Psoas muscle (tissue), 7 donors: ENCODE measurements at regions not wholly inside any gene's neighbourhood (a gene's known extent, or its start where the extent isn't known, plus 50 kb on each side); places are given as distances from the start of the nearest gene placed in this dataset.
"Not testable (repeated sequence)": the region's sequence is repeated elsewhere in the genome, so short reads cannot be mapped to it uniquely, and the experiment has no call there.

Source experiments
- ATAC-seq, 4 donors: fragments of 200-7000 bp; cut with Tn5 transposase; one replicate each; pipeline ENCODE4 v1.9.1; 2020; ENCODE audit warnings: moderate library complexity in 3 of 4, mild to moderate bottlenecking in 2 of 4
- DNase-seq, 2 donors: peaks; one replicate each; pipeline ENCODE4 v3.0.0-alpha.2; 2020
- H3K27ac ChIP-seq: fragments of 200-600 bp; one replicate; pipeline ENCODE4 v1.8.0; 2022
- H3K27me3 ChIP-seq, 3 donors: fragments of 200-600 bp in 1 of 3; one replicate each; pipeline versions ENCODE4 v1.6.1 to v1.8.0; 2013 to 2022; ENCODE audit warnings: low read length in 2 of 3, mild to moderate bottlenecking in 2 of 3, moderate library complexity in 1 of 3; ENCODE audit not compliant: insufficient read depth in 3 of 3
- H3K36me3 ChIP-seq, 2 donors: fragments of 200-600 bp in 1 of 2; one replicate each; pipeline versions ENCODE4 v1.6.1 to v1.8.0; 2013 to 2022; ENCODE audit warnings: low read depth in 1 of 2, mild to moderate bottlenecking in 1 of 2, moderate library complexity in 1 of 2; ENCODE audit not compliant: insufficient read depth in 1 of 2
- H3K4me1 ChIP-seq: fragments of 200-600 bp; one replicate; pipeline ENCODE4 v1.8.0; 2022
- H3K4me3 ChIP-seq: fragments of 200-600 bp; one replicate; pipeline ENCODE4 v1.8.0; 2022; ENCODE audit warnings: mild to moderate bottlenecking
- H3K9me3 ChIP-seq: fragments of 200-600 bp; one replicate; pipeline ENCODE4 v1.8.0; 2022
- CTCF ChIP-seq: fragments of 200-600 bp; IDR thresholded peaks from one replicate; pipeline ENCODE4 v1.8.0; 2022; ENCODE audit warnings: antibody characterized with exemption
- WGBS, 3 donors: extraction: QIAGEN DNeasy Blood & Tissue Kit; methylation state at CpG; one replicate each; pipeline versions ENCODE4 v1.1.6 to v1.1.7; 2013; 5-methylcytosine and 5-hydroxymethylcytosine counted together
- intact Hi-C, 2 donors: fragments of 100-400 bp; cut with DNase I; formaldehyde crosslinking; loops; one replicate each; pipeline versions ENCODE4 v1.11.0 to v1.14.2; 2022
- donor health status: healthy with polysubstance abuse.
- donor health status: DM: no; HTN: no; CAD: no; lungs with moderate emphysema.
- donor health status: Bipolar disorder and iron deficiency.
- donor health status: healthy.
- donor health status: DM: yes; HTN: yes; CAD: no.
- donor health status: DM: no; HTN: no; CAD: no.
- donor health status: DM: yes; HTN: yes; CAD: no.

- no peak for TF ChIP-seq CTCF
- Histone ChIP-seq H3K4me3 (no peak overlapping the region), H3K36me3 (no peaks in the 10 kb centered on the region), H3K27me3 (peaks cover 0 to 8% (median 0%) of the 10 kb centered on the region in 3 donors), H3K9me3 (no peaks in the 10 kb centered on the region), H3K27ac (no peak overlapping the region), H3K4me1 (no peaks in the 10 kb centered on the region)
- intact Hi-C loops, result no loop called here
- DNase-seq (no peak), ATAC-seq (no peak)
- 56 to 92% (median 84%) methylated on average over 3 of the region's 3 CpGs for WGBS, 3 donors
These were observed 91.2 kb upstream of the UXS1 start for GRCh38 chr2:106285237-106285829.

- no peak for ATAC-seq
- Histone ChIP-seq H3K4me1 (no peaks in the 10 kb centered on the region), H3K27me3 (peaks cover 0 to 8% (median 0%) of the 10 kb centered on the region in 3 donors), H3K9me3 (no peaks in the 10 kb centered on the region), H3K4me3 (no peak overlapping the region), H3K27ac (no peak overlapping the region), H3K36me3 (no peaks in the 10 kb centered on the region)
- 53 to 64% (median 61%) methylated on average over 14 of the region's 14 CpGs for WGBS, 3 donors
- intact Hi-C loops, result no loop called here
- TF ChIP-seq CTCF, result no peak
- no peak for DNase-seq
These were observed 90.6 kb upstream of the UXS1 start for GRCh38 chr2:106284691-106285202.

- ATAC-seq, result no peak
- Histone ChIP-seq H3K36me3 (no peaks in the 10 kb centered on the region), H3K4me3 (no peak overlapping the region), H3K9me3 (no peaks in the 10 kb centered on the region), H3K4me1 (no peaks in the 10 kb centered on the region), H3K27me3 (peaks cover 0 to 8% (median 0%) of the 10 kb centered on the region in 3 donors), H3K27ac (no peak overlapping the region)
- TF ChIP-seq CTCF, result no peak
- DNase-seq, result no peak
- intact Hi-C loops, result no loop called here
- WGBS, 3 donors, result 28 to 56% (median 40%) methylated on average over 5 of the region's 5 CpGs
These were observed 90.2 kb upstream of the UXS1 start for GRCh38 chr2:106284255-106284654.

- WGBS, 3 donors, result 43 to 53% (median 47%) methylated on average over 9 of the region's 9 CpGs
- H3K4me1 ChIP-seq, H3K9me3 ChIP-seq, H3K4me3 ChIP-seq, intact Hi-C loops, H3K27ac ChIP-seq, DNase-seq, ATAC-seq, H3K27me3 ChIP-seq, H3K36me3 ChIP-seq: not testable (repeated sequence)
These were observed 89.4 kb upstream of the UXS1 start for GRCh38 chr2:106283228-106284152.

GRCh38 chr2:106282462-106283170, 88.5 kb upstream of the UXS1 start:
- Histone ChIP-seq H3K9me3 (no peaks in the 10 kb centered on the region), H3K27ac (no peak overlapping the region), H3K4me3 (no peak overlapping the region), H3K36me3 (no peaks in the 10 kb centered on the region), H3K4me1 (no peaks in the 10 kb centered on the region), H3K27me3 (peaks cover 0 to 8% (median 0%) of the 10 kb centered on the region in 3 donors)
- TF ChIP-seq CTCF, result no peak
- DNase-seq (no peak), ATAC-seq (no peak)
- intact Hi-C loops, result no loop called here
- 22 to 38% (median 29%) methylated on average over 12 of the region's 12 CpGs for WGBS, 3 donors

GRCh38 chr2:106281907-106282430, 87.9 kb upstream of the UXS1 start:
- H3K27me3 ChIP-seq, H3K36me3 ChIP-seq, H3K4me1 ChIP-seq, H3K4me3 ChIP-seq, intact Hi-C loops, ATAC-seq, H3K27ac ChIP-seq, H3K9me3 ChIP-seq, DNase-seq: not testable (repeated sequence)
- WGBS, 3 donors, result 76 to 83% (median 77%) methylated on average over 11 of the region's 11 CpGs
